Panc1 (cell line): ENCODE measurements at regions not wholly inside any gene's neighbourhood (a gene's known extent, or its start where the extent isn't known, plus 50 kb on each side); places are given as distances from the start of the nearest gene placed in this dataset.

Experiments used
- ATAC-seq: fragments of 200-7000 bp; cut with Tn5 transposase; 2 replicates; pipeline ENCODE4 v1.9.1; 2020; ENCODE audit warnings: mild to moderate bottlenecking, moderate library complexity
- BruUV-seq: library from RNA; stranded (reverse); fragments of 400-500 nt; replicated peaks from 2 replicates; lab custom pipeline; 2021; lab: Mats Ljungman, UMichigan
- CTCF ChIA-PET: fragments of 300-600 bp; sonication (Branson Sonifier 250); formaldehyde crosslinking; loops from one replicate; lab custom pipeline; 2022; ENCODE audit warnings: antibody characterized with exemption; lab: Charles Lee
- POLR2A ChIA-PET: fragments of 300-600 bp; sonication (Branson Sonifier 250); formaldehyde crosslinking; loops from one replicate; lab custom pipeline; 2022; ENCODE audit warnings: antibody characterized with exemption; lab: Charles Lee
- DNase-seq: peaks from one replicate; pipeline ENCODE4 v3.0.0-alpha.2; 2010; ENCODE audit warnings: low read depth, low spot score
- H3K27ac ChIP-seq: 2 replicates; pipeline ENCODE4 v1.5.1; 2011; ENCODE audit warnings: mild to moderate bottlenecking, low read length, inconsistent platforms
- H3K27me3 ChIP-seq: fragments of 200-500 bp; sonication (Bioruptor generic); 2 replicates; pipeline ENCODE4 v1.6.0; 2014; ENCODE audit warnings: low read length, inconsistent platforms; ENCODE audit not compliant: control insufficient read depth, insufficient read depth
- H3K36me3 ChIP-seq: fragments of 200-500 bp; sonication (Bioruptor generic); 2 replicates; pipeline ENCODE4 v1.5.1; 2014; ENCODE audit warnings: inconsistent platforms, mild to moderate bottlenecking, low read length, moderate library complexity; ENCODE audit not compliant: control insufficient read depth, insufficient read depth
- H3K4me1 ChIP-seq: 2 replicates; pipeline ENCODE4 v1.5.1; 2011; ENCODE audit warnings: inconsistent platforms, mild to moderate bottlenecking, low read length, moderate library complexity; ENCODE audit not compliant: control insufficient read depth, insufficient read depth
- H3K4me3 ChIP-seq, 2 experiments: 2 replicates each; pipeline ENCODE4 v1.5.1; 2011 to 2012; ENCODE audit warnings: low read depth in 2 of 2, low read length in 2 of 2, mild to moderate bottlenecking in 2 of 2, inconsistent platforms in 1 of 2, moderate library complexity in 1 of 2
- H3K9me3 ChIP-seq: fragments of 200-500 bp; sonication (Bioruptor generic); 2 replicates; pipeline ENCODE4 v1.5.1; 2014; ENCODE audit warnings: low read depth, mild to moderate bottlenecking, inconsistent platforms, low read length, moderate library complexity; ENCODE audit not compliant: control insufficient read depth, insufficient read depth
- CTCF ChIP-seq: fragments of 450-650 bp; IDR thresholded peaks from 2 replicates; pipeline ENCODE4 v1.5.1; 2017; ENCODE audit warnings: mild to moderate bottlenecking
- POLR2AphosphoS5 ChIP-seq: IDR thresholded peaks from 2 replicates; pipeline ENCODE4 v1.6.1; 2012; ENCODE audit warnings: mild to moderate bottlenecking, low read depth, low read length, moderate library complexity
- REST ChIP-seq, 2 experiments: IDR thresholded peaks; 2 replicates each; pipeline ENCODE4 v1.6.1; 2011 to 2012; ENCODE audit warnings: low read depth in 2 of 2, control low read depth in 1 of 2, low read length in 1 of 2, mild to moderate bottlenecking in 1 of 2, moderate library complexity in 1 of 2; ENCODE audit not compliant: insufficient read depth in 1 of 2
- SIN3A ChIP-seq: IDR thresholded peaks from 2 replicates; pipeline ENCODE4 v1.6.1; 2012; ENCODE audit warnings: low read depth, mild to moderate bottlenecking, low read length, moderate library complexity, borderline replicate concordance; ENCODE audit not compliant: insufficient read depth
- TCF7L2 ChIP-seq: IDR thresholded peaks from 2 replicates; pipeline ENCODE4 v1.6.1; 2011; ENCODE audit warnings: mild to moderate bottlenecking, low read depth, low read length, inconsistent platforms
- in situ Hi-C: cut with HindIII; loops from 2 replicates; pipeline ENCODE4 v1.10.0; 2016; ENCODE audit warnings: low sequenced_read_pairs, low pct_unique_long_range_greater_than_20kb
- intact Hi-C: fragments of 100-400 bp; cut with micrococcal nuclease; formaldehyde crosslinking; loops from one replicate; pipeline ENCODE4 v1.10.0; 2022; ENCODE audit not compliant: unreplicated experiment

- POLR2A ChIA-PET: no interaction called here
- Histone ChIP-seq H3K27me3 (no peaks in the 10 kb centered on the region), H3K9me3 (no peaks in the 10 kb centered on the region), H3K4me1 (no peaks in the 10 kb centered on the region), H3K4me3 (no peak overlapping the region), H3K36me3 (no peaks in the 10 kb centered on the region), H3K27ac (no peak overlapping the region)
- TF ChIP-seq CTCF (no peak), POLR2AphosphoS5 (no peak), SIN3A (no peak), TCF7L2 (no peak)
- in situ Hi-C loops (no loop called here), intact Hi-C loops (no loop called here)
- BruUV-seq: no TSS peak
- DNase-seq: no peak
- ATAC-seq: no peak
- CTCF ChIA-PET: no interaction called here
Measured at GRCh38 chrX:148322906-148323305, 177.5 kb upstream of the AFF2 start.

- no peaks in the 10 kb centered on the region for H3K4me1 ChIP-seq
- TF ChIP-seq SIN3A (no peak), CTCF (no peak), POLR2AphosphoS5 (no peak), REST (IDR thresholded peaks at IDR 0.05; ENCODE audit: insufficient read depth in 1 of 2, low read depth in 2 of 2, low read length in 1 of 2) (no peak), TCF7L2 (no peak)
- BruUV-seq: no TSS peak
- ATAC-seq (no peak), DNase-seq (no peak)
- CTCF ChIA-PET: no interaction called here
- no peak overlapping the region for H3K27ac ChIP-seq
- intact Hi-C loops: no loop called here
- H3K27me3 ChIP-seq: no peaks in the 10 kb centered on the region
- in situ Hi-C loops: no loop called here
- POLR2A ChIA-PET: no interaction called here
- H3K9me3 ChIP-seq: no peaks in the 10 kb centered on the region
- no peaks in the 10 kb centered on the region for H3K36me3 ChIP-seq
- no peak overlapping the region for H3K4me3 ChIP-seq
Measured at GRCh38 chrX:148333989-148334388, 166.4 kb upstream of the AFF2 start.
